ENCODE measurements at regions not wholly inside any gene's neighbourhood (a gene's known extent, or its start where the extent isn't known, plus 50 kb on each side); places are given as distances from the start of the nearest gene placed in this dataset.
"Not testable (repeated sequence)": the region's sequence is repeated elsewhere in the genome, so short reads cannot be mapped to it uniquely, and the experiment has no call there.

GRCh38 chr12:91636721-91637120, 454.1 kb upstream of the DCN start:
- no peaks in the 10 kb centered on the region for H3K27me3 ChIP-seq (ENCODE audit: insufficient read depth, poor library complexity, severe bottlenecking)
- no peak overlapping the region for H3K27ac ChIP-seq (replicated peaks)
- DNase-seq (ENCODE audit: low read depth in 1 of 2, low spot score in 1 of 2) = no peak
- H3K4me3 ChIP-seq (replicated peaks; ENCODE audit: insufficient read depth, low read length) = no peak overlapping the region
- TF ChIP-seq SPI1 (IDR thresholded peaks at IDR 0.05; ENCODE audit: borderline replicate concordance, low read depth) = no peak
- TF ChIP-seq GABPA (IDR thresholded peaks at IDR 0.05; ENCODE audit: low read depth) = no peak
- no peak for TF ChIP-seq REST (IDR thresholded peaks at IDR 0.05; ENCODE audit: insufficient replicate concordance, low read depth)
- no peak for TF ChIP-seq POLR2AphosphoS5 (IDR thresholded peaks at IDR 0.05; ENCODE audit: low read depth)
- no peak for TF ChIP-seq CTCF (IDR thresholded peaks at IDR 0.05; ENCODE audit: insufficient read depth, low read length)

- H3K27ac ChIP-seq (replicated peaks); DNase-seq (ENCODE audit: low read depth in 1 of 2, low spot score in 1 of 2); H3K27me3 ChIP-seq (ENCODE audit: insufficient read depth, poor library complexity, severe bottlenecking); H3K4me3 ChIP-seq (replicated peaks; ENCODE audit: insufficient read depth, low read length): not testable (repeated sequence)
These were observed 451.7 kb upstream of the DCN start for GRCh38 chr12:91634386-91634713.

- no peak for TF ChIP-seq SPI1 (IDR thresholded peaks at IDR 0.05; ENCODE audit: borderline replicate concordance, low read depth)
- TF ChIP-seq POLR2AphosphoS5 (IDR thresholded peaks at IDR 0.05; ENCODE audit: low read depth) = no peak
- no peak for TF ChIP-seq REST (IDR thresholded peaks at IDR 0.05; ENCODE audit: insufficient replicate concordance, low read depth)
- TF ChIP-seq CTCF (IDR thresholded peaks at IDR 0.05; ENCODE audit: insufficient read depth, low read length) = no peak
- no peak for TF ChIP-seq GABPA (IDR thresholded peaks at IDR 0.05; ENCODE audit: low read depth)
- Histone ChIP-seq H3K27me3 (ENCODE audit: insufficient read depth, poor library complexity, severe bottlenecking) (no peaks in the 10 kb centered on the region), H3K4me3 (replicated peaks; ENCODE audit: insufficient read depth, low read length) (no peak overlapping the region), H3K27ac (replicated peaks) (no peak overlapping the region)
- no peak for DNase-seq (ENCODE audit: low read depth in 1 of 2, low spot score in 1 of 2)
These were observed 451.2 kb upstream of the DCN start for GRCh38 chr12:91633734-91634357.

GRCh38 chr12:91633206-91633605, 450.6 kb upstream of the DCN start:
- no peak for DNase-seq (ENCODE audit: low read depth in 1 of 2, low spot score in 1 of 2)
- Histone ChIP-seq H3K4me3 (replicated peaks; ENCODE audit: insufficient read depth, low read length) (no peak overlapping the region), H3K27me3 (ENCODE audit: insufficient read depth, poor library complexity, severe bottlenecking) (no peaks in the 10 kb centered on the region), H3K27ac (replicated peaks) (no peak overlapping the region)
- TF ChIP-seq POLR2AphosphoS5 (IDR thresholded peaks at IDR 0.05; ENCODE audit: low read depth) (no peak), REST (IDR thresholded peaks at IDR 0.05; ENCODE audit: insufficient replicate concordance, low read depth) (no peak), GABPA (IDR thresholded peaks at IDR 0.05; ENCODE audit: low read depth) (no peak), SPI1 (IDR thresholded peaks at IDR 0.05; ENCODE audit: borderline replicate concordance, low read depth) (no peak), CTCF (IDR thresholded peaks at IDR 0.05; ENCODE audit: insufficient read depth, low read length) (no peak)
